ENCODE measurements at regions not wholly inside any gene's neighbourhood (a gene's known extent, or its start where the extent isn't known, plus 50 kb on each side); places are given as distances from the start of the nearest gene placed in this dataset.
"Not testable (repeated sequence)": the region's sequence is repeated elsewhere in the genome, so short reads cannot be mapped to it uniquely, and the experiment has no call there.

DNA sequence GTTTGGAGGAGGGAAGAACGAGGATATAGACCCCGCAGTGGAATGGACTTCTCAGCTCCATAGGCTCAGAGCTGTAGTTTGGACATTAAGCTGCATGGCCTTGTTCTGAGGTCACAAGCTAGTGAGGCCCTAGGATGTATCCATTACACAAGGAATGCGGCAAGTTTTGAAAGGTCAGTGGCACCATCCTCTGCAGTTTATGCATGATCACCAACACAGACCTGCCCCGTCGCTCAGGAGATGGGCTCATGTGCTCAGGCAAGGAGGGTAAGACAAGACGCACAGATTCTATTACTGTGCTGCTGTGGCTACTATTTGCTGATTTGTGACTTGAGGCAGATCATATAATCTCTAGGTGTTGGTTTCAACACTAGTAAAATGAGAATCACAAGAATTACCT, 110.9 kb downstream of the FAM161A start:
- H3K4me3 ChIP-seq (ENCODE audit: low read depth, low read length), result no peak overlapping the region
- TF ChIP-seq, protein P1, sequence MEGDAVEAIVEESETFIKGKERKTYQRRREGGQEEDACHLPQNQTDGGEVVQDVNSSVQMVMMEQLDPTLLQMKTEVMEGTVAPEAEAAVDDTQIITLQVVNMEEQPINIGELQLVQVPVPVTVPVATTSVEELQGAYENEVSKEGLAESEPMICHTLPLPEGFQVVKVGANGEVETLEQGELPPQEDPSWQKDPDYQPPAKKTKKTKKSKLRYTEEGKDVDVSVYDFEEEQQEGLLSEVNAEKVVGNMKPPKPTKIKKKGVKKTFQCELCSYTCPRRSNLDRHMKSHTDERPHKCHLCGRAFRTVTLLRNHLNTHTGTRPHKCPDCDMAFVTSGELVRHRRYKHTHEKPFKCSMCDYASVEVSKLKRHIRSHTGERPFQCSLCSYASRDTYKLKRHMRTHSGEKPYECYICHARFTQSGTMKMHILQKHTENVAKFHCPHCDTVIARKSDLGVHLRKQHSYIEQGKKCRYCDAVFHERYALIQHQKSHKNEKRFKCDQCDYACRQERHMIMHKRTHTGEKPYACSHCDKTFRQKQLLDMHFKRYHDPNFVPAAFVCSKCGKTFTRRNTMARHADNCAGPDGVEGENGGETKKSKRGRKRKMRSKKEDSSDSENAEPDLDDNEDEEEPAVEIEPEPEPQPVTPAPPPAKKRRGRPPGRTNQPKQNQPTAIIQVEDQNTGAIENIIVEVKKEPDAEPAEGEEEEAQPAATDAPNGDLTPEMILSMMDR (IDR thresholded peaks at IDR 0.05; ENCODE audit: borderline replicate concordance, insufficient read depth, low read depth, low read length), result no peak

DNA sequence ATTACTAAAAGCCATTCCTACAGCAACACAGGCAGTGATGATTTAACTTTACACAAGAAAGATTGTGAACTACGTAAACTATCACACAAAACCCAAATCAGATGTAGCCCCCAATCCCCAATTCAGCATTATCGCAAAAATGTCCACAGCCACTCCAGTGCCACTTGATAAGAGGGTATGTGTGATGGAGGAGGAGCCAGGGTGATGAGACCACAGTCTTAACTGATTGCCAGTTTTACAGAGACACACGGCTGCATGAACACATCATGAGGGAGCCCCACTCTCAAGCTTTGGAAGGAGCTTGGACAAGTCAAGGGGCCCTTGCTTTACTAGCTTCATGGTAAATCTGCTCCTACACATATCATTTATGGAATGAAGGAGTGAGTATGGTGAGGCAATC, 116.0 kb downstream of the FAM161A start:
- TF ChIP-seq, protein P1 (IDR thresholded peaks at IDR 0.05; ENCODE audit: borderline replicate concordance, insufficient read depth, low read depth, low read length), result no peak
- no peak overlapping the region for H3K4me3 ChIP-seq (ENCODE audit: low read depth, low read length)

DNA sequence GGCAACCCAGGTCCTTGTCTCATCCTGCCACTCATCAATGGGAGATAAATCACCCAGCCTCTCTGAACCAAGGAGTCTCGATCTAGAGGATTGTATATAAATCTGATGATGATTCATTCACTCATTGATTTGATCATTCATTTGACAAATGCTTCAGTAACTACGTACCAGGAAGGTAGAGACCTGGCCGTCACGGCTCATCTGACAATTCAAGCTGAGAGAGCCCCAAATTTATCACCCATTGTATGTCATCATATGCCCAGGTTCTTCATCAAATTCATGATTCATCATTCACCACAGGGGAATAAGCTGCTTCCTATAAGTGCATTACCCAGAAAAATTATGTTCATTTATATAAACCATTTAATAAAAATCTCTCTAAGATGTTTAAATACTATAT, 116.9 kb downstream of the FAM161A start:
- no peak overlapping the region for H3K4me3 ChIP-seq (ENCODE audit: low read depth, low read length)
- TF ChIP-seq, protein P1 (IDR thresholded peaks at IDR 0.05; ENCODE audit: borderline replicate concordance, insufficient read depth, low read depth, low read length), result no peak

DNA sequence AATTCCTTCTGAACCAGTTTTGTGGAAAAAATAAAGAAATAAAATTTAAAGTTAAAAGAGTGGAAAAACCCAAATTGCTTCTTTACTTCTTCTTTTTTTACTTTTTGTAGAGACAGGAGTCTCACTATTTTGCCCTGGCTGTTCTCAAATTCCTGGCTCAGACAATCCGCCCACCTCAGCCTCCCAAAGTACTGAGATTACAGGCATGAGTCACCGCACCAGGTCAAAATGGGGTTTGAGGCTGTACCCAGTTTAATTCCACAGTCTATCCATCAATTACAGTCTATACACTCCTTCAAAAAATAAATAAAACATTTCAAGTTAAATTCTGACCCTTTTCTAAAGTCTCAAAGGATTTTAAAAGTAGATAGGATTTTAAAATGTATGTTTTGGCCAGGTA, 120.3 kb downstream of the FAM161A start:
- TF ChIP-seq, protein P1 (IDR thresholded peaks at IDR 0.05; ENCODE audit: borderline replicate concordance, insufficient read depth, low read depth, low read length), result no peak
- H3K4me3 ChIP-seq (ENCODE audit: low read depth, low read length), result no peak overlapping the region

DNA sequence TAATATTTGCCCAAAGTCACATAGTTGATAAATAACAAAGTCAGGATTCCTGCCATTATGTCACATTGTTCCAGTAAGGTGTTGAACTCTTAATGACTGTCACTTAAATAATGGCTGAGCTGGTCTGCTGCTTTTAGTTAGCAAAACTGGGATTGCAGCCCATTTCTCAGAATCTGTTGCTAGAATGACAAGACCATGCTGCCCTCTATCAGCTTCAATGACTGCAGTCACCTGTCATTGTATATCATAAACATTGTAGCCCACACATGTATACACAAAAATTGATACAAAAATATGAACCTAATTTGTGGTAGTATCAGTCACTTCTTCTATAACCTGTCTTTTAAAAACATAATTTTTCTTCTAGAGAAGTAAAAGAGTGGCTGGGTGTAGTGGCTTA, 121.1 kb downstream of the FAM161A start:
- no peak overlapping the region for H3K4me3 ChIP-seq (ENCODE audit: low read depth, low read length)
- TF ChIP-seq, protein P1 (IDR thresholded peaks at IDR 0.05; ENCODE audit: borderline replicate concordance, insufficient read depth, low read depth, low read length), result no peak

DNA sequence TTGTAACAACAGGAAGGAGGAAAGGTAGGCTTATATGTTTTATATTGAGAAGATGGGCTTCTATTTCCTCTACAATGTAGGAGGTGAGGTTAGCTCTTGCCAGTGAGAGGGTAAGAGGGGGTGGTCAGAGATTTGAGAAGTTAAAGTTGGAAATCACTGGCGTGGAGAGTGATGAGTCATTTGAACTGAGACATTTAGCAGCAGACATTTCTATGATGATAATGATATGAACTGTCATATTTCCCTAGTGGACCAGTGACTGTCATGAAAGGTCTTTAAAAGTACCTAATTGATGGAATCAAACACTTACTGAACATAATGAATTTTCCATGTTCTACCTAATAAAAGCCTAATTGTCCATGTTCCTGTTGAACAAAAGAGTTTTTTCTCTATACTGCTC, 126.1 kb downstream of the FAM161A start:
- TF ChIP-seq, protein P1 (IDR thresholded peaks at IDR 0.05; ENCODE audit: borderline replicate concordance, insufficient read depth, low read depth, low read length), result no peak
- H3K4me3 ChIP-seq (ENCODE audit: low read depth, low read length), result no peak overlapping the region

DNA sequence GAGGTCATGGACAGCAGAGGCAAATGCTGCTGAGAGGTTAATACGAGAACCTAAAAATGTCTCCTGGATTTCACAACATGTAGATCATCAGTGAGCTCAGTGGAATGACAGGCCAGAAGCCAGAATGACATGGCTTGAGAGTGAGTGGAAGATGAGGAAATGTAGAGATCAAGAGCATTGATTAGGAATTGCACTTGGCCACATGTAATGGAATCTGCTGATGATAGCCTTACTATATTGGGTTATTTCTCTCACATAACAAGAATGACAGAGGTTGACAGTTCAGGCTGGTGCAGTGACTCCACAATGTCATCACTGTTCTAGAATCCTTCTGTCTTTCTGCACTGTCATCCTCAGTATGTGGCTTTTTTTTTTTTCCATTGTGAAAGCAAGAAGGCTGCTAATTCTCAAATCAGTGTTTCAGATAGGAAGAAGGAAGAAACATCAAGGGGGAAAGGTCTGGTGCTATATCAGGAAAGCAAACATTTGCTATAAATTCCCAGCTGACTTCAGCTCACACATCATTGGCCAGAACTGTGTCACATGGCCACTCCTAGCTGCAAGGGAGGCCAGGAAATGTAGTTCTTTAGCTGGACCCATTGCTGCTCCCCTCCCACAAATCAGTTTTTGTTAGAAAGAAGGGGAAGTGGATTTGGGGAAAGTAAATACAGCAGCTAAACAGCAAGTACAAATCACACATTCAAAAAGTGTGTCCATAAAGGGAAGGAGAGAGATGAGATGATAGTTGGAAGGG, 127.2 kb downstream of the FAM161A start:
- no peak overlapping the region for H3K4me3 ChIP-seq (ENCODE audit: low read depth, low read length)
- TF ChIP-seq, protein P1 (IDR thresholded peaks at IDR 0.05; ENCODE audit: borderline replicate concordance, insufficient read depth, low read depth, low read length), result no peak

DNA sequence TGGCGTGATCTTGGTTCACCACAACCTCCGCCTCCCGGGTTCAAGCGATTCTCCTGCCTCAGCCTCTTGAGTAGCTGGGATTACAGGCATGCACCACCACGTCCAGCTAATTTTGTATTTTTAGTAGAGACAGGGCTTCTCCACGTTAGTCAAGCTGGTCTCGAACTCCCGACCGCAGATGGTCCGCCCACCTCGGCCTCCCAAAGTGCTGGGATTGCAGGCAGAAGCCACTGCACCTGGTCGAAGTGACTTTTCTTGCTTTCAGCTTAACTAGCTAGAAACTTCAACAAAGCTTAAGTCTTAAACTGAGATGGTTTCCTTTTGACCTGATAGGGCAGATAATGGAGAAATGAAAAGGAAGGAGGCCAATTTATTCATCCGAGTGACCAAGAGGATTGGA, 130.5 kb downstream of the FAM161A start:
- H3K4me3 ChIP-seq (ENCODE audit: low read depth, low read length), result not testable (repeated sequence)
